GM12864 (cell line): ENCODE measurements at regions not wholly inside any gene's neighbourhood (a gene's known extent, or its start where the extent isn't known, plus 50 kb on each side); places are given as distances from the start of the nearest gene placed in this dataset.

Experiments used
- DNase-seq: peaks from one replicate; pipeline ENCODE4 v3.0.0-alpha.2; 2011; ENCODE audit warnings: low read depth
- H3K4me3 ChIP-seq: 2 replicates; pipeline ENCODE4 v1.5.1; 2011; ENCODE audit warnings: mild to moderate bottlenecking, low read depth, low read length, control low read depth
- TF ChIP-seq, protein P1 (sequence below): IDR thresholded peaks from 2 replicates; pipeline ENCODE4 v1.5.1; 2011; ENCODE audit warnings: low read depth, mild to moderate bottlenecking, moderate library complexity, low read length, control low read depth, inconsistent platforms; ENCODE audit errors: missing control alignments

DNA sequence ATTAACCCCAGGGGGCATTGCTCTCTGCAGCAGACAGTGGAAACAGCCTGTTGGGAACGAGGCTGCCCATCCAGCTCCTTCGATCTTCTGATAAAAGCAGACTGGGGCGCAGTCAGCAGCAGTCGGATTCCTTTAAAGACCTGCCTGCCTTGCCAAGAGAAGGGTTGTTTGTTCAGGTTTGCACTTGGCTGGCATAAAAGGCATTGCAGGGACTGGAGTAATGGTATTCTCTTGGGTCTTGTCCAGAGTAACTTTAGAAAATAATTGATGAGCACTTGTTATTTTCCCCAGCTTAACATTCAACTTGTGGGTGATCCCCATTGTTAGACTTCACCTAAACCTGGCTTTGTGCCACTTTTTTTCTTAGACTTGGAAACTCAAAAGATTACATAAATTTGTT, 67.3 kb upstream of the SLC10A2 start:
- H3K4me3 ChIP-seq = no peak overlapping the region
- TF ChIP-seq, protein P1, sequence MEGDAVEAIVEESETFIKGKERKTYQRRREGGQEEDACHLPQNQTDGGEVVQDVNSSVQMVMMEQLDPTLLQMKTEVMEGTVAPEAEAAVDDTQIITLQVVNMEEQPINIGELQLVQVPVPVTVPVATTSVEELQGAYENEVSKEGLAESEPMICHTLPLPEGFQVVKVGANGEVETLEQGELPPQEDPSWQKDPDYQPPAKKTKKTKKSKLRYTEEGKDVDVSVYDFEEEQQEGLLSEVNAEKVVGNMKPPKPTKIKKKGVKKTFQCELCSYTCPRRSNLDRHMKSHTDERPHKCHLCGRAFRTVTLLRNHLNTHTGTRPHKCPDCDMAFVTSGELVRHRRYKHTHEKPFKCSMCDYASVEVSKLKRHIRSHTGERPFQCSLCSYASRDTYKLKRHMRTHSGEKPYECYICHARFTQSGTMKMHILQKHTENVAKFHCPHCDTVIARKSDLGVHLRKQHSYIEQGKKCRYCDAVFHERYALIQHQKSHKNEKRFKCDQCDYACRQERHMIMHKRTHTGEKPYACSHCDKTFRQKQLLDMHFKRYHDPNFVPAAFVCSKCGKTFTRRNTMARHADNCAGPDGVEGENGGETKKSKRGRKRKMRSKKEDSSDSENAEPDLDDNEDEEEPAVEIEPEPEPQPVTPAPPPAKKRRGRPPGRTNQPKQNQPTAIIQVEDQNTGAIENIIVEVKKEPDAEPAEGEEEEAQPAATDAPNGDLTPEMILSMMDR = no peak
- DNase-seq = no peak

DNA sequence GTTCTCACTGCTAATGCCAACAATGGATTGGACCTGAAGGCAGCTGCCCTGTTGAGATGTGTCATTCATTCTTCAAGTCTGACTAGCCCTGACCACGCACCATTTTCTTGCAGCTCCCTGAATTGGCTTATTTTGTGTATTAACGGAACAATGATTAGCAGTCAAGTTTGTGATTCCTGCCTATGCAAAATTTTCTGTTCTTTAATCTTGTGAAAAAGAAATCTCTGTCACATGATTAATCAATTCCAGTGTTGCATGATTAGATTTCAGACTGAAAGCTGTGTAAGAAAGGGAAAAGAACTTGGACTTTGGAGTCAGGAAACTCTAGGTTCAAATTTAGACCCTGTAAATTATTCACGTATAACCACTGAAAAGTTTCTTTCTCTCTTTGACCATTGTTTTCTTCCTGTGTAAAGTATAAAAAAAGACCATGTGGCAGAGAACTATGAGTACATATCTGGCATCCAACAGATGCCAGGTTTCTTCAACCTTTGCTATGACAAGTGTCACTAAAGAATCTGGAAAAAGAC, 64.5 kb upstream of the SLC10A2 start:
- TF ChIP-seq, protein P1 = no peak
- DNase-seq = no peak
- no peak overlapping the region for H3K4me3 ChIP-seq

DNA sequence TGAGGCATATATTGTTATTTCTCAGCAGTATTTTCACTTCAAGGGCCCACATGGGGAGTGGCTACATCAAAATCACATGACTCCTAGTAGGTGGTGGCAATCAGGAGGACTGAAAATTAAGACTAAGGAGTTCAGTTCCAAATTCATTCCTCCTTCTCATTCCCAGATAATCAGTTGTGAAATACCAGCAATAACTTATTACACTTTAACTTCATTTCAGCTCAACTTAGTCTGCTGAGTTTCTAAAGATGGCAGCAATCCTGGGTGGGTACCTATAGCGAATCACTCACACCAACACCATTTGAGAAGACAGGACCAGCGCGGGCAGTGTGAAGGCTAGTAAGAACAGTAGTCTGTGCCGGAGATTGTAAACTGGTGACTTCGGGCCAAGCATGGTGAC, 63.9 kb upstream of the SLC10A2 start:
- no peak overlapping the region for H3K4me3 ChIP-seq
- no peak for DNase-seq
- TF ChIP-seq, protein P1 = no peak
